Pons (tissue), 1 donor: ENCODE measurements at regions not wholly inside any gene's neighbourhood (a gene's known extent, or its start where the extent isn't known, plus 50 kb on each side); places are given as distances from the start of the nearest gene placed in this dataset.
"Not testable (repeated sequence)": the region's sequence is repeated elsewhere in the genome, so short reads cannot be mapped to it uniquely, and the experiment has no call there.

ENCODE experiments used
- DNase-seq: peaks from one replicate; pipeline ENCODE4 v3.0.0-alpha.2; 2016; ENCODE audit warnings: low spot score

DNA sequence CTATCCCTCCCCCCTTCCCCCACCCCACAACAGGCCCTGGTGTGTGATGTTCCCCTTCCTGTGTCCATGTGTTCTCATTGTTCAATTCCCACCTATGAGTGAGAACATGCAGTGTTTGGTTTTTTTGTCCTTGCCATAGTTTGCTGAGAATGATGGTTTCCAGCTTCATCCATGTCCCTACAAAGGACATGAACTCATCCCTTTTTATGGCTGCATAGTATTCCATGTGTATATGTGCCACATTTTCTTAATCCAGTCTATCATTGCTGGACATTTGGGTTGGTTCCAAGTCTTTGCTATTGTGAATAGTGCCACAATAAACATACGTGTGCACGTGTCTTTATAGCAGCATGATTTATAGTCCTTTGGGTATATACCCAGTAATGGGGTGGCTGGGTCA lies 52.3 kb upstream of the MAN1A2 start:
- not testable (repeated sequence) for DNase-seq

DNA sequence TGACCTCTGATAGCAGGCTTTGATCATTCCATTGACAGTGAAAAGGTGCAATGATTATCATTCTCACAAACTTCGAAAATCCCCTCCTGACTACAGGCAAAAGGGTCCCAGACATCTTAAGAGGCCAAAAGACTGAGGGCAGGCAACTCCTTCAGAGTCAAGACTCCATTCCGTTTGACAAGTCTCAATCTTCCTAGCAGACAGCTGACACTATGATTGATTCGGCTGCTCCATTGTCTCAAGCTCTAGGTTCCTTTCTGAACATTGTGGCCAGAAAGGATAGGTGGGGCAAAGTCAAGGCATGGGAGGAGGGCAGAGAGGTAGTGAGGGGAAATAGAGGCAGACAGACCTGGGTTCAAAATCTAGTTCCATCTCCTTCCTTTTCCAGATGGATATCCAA lies 53.7 kb upstream of the MAN1A2 start:
- no peak for DNase-seq

DNA sequence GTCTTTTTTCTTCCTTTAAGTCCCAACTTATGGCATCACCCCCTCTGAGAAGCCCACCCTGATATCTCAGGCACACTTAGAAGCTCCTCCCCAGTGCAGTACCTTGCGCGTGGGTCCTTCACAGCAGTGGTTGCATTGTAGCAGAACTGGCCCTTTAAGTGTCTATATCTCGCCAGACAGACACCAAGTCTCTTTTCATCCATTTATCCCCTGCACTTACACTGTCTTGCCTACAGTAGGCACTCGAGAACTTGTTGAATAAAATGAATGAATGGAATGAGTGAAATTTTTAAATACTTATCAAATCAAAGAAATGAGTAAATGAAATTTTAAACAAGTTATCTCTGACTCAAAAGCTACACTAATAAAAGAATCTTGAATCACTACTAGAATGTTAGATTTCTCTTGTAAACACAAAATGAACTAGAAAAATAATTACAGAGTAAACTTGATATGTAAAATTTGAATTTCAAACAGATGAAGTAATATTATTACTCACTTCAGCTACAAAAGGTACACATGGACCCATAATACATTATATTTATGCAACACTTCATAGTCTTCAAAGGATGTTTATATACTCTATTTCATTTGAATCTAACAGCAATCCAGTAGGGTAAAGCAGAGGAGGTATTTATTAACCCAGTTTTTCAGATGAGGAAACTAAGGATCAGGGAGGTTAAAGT lies 54.7 kb upstream of the MAN1A2 start:
- DNase-seq: no peak

DNA sequence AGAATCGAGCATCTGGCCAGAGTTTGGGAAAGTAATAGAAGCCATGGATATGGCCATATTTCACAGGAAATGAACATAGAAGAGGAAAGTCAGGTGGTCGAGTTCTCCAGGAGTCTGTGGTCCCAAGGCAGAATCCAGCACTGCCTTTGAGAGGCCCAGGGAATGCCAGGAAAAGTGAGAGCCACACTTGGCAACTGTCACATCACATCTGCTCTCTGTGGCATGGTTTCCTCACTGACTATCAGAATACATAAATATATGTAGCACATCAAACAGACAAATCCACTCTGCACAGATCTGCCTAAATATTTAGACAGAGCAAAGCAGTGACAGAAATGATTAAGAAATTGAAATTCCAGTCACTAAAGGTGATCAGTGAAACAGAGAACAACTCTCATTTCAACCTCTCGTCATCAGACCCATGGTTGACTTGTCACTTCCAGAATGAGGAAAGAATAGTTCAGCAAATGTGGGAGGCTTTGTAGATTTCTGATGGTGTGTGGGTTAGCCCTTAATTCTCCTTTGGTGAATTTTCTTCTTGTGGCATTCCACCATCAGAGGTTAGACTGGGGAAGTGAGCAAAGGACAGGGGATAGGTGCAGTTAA lies 58.8 kb upstream of the MAN1A2 start:
- no peak for DNase-seq

DNA sequence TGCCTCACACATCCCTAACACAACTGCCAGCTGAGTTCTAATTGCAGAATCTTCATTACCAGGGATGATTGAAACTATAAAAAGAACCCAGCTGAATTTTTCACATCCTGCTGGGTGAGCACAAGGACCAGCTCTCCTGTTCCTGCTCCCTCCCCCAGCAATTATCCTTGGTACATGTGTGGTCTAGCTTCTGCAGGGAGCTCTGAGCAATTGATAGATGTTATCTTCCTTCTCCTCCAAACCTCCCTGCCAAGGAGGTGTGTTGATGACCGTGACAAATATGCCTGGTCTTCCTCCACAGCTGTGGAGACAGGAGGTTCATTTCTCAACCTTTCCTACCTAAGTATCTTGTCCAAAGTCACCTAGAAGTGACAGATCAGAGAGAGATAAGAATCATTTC lies 65.3 kb upstream of the MAN1A2 start:
- DNase-seq: peak; percentile 11

DNA sequence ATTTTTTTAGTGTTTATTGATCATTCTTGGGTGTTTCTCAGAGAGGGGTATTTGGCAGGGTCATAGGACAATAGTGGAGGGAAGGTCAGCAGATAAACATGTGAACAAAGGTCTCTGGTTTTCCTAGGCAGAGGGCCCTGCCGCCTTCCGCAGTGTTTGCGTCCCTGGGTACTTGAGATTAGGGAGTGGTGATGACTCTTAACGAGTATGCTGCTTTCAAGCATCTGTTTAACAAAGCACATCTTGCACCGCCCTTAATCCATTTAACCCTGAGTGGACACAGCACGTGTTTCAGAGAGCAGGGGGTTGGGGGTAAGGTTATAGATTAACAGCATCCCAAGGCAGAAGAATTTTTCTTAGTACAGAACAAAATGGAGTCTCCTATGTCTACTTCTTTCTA lies 67.1 kb upstream of the MAN1A2 start:
- not testable (repeated sequence) for DNase-seq

DNA sequence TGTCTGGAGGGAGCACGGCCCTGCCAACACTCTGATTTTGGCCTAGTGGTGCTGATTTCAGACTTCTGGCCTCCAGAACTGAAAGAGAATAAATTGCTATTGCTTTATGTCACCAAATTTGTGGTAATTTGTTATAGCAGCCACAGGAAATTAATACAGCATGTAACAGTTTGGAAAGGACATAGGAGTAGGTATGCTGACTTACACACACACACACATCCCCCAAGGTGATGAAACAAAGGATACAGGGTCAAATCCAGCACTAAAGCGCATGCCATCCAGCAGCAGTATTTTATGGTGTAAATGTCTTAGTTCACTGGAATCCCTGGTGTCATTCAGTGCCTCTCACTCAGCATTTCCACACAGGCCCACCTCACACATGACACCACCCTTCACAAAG lies 72.2 kb upstream of the MAN1A2 start:
- no peak for DNase-seq

DNA sequence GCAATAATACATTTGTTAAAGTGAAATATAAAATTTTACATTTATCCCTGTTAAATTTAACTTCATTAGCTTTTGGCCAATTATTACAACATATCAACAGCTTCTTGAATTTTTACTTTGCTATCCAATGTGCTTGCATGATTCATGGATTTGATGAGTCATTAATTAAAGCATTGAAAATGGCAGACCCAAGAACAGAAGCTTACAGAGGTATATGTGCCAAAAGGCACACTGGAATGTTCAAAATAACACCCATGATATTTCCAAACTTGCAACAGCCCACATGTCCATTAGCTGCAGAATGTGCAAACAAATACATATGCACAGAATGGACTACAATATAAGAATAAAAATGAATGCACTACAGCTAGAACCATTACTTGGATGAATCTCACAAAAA lies 76.4 kb upstream of the MAN1A2 start:
- DNase-seq: no peak

DNA sequence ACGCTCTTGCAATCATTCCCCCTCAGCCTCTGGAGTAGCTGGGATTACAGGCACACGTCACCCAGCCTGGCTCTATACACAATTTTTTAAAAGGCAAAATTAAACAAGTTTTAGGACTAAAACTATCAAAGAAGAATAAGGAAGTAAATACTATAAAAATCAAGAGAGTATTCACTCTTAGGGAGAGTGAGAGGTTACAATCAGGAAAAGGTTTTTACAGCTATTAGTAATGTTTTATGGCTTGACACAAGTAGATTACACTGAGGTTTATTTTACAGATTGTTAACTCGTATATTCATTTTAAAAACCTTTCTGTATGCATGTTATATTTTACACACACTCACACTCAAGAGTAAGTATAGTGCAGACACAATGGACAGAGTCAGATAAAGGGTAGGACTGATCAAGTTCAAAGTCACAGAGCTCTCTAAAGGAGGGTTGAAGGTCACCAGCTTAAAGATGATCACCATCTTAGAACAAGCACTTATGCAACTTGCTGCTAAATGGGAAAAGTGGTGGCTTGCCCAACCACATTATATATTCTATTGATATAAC lies 77.9 kb upstream of the MAN1A2 start:
- DNase-seq: no peak

DNA sequence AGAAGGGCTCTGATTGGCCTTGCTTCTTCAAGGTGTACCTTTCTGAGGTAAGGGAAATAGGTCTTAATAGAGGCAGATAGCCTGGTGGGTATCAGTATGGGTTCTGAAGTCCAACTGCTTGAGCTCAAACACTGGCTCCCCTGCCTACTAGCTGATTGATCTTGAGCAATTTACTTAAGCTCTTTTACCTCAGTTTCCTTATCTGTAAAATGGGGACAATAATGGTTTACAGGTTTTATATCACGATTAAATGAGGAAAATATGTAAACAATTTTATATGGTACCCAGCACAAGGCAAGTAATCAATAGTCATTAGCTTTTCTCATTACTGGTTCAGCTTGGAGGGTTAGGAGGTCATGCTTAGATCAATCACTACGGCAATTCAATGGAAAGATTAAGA lies 75.8 kb upstream of the VTCN1 start:
- no peak for DNase-seq

DNA sequence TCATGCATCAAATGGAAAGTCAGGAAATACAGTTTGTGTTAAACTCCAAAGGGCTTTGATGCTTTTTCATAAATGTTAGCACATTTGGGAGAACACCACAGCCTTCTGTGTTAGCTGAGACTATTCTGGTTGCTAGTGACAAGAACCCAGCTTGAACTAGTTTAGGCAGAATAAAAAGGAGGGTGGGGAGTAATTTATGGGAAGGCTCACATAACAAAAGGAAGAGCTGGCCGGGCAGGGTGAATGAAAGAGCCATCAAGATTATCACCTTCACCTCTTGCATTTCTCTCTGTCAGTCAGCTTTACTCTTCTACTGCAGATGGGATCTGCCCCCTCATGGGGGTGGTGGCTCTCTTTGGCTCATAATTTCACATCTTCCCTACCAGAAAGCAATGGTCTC lies 75.4 kb upstream of the VTCN1 start:
- DNase-seq: no peak

DNA sequence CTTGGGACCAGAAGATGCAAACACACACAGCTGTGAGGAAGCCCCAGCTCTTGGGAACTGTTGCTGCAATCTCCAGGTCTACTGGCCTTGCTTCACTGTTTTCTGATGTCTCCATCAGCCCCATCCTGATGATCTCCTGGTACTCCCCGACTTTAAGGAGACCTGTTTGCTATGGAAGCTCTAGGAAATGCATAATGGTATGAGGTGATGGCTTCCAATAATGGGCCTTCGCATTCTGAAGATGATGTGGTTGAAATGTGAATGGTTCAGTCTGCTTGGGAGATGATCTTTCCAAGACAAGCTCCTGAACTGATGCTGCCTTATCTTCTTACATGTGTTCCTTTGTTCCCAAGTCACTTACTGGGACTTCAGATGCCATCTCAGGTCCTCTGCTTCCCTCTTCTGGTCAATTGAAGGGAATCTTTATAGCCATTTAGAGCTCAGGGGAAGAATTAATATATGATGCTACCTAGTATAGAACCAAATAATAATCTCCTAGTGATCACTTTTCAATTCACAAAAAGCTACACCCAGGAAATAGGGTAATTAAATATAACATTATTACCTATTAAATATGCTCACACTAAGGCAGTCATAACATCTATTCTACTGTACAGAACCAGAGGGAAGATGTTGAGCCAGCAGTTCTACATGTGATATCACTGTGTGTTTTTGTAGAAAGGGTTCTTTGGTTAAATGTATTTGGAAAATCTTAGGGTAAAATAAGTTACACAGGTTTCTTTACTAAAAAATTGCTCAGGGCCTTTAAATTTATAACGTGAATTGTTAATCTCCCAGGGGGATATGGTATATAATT lies 73.9 kb upstream of the VTCN1 start:
- peak; percentile 91 for DNase-seq

DNA sequence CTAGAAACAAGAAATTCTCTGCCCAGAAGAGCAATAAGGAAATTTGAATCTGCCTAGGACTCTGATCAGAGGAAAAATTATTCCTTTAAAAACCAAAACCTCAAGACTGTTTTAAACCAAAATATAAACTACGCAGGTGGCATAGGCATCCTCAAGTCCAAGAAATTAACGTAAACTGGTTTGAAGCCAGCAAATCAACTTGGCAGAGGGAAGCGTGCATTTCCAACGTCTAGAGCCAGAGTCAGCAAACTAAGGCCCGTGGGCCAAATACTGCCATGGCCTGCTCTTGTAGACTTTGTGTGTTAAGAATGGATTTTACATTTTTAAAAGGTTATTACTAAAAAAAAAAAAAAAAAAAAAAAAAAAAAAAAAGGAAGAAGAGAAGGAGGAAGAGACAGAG lies 67.8 kb upstream of the VTCN1 start:
- no peak for DNase-seq

DNA sequence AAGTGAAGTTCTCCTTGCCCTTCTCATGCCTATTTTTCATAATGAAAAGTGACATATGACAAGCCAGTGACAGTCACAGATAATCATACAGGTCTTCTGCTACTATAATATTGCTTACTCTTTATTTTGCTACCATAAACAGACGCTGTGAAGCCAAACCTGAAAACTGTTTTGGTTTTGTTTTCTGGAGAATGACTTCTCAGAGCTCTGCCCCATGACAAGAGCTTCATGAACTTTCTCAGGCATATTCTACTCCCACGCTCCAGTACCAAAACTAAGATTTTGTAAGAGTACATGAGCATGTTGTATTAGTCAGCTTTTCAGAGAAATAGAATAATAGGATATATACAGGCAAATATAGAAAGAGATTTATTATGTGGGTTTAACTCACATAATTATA lies 64.3 kb upstream of the VTCN1 start:
- no peak for DNase-seq

DNA sequence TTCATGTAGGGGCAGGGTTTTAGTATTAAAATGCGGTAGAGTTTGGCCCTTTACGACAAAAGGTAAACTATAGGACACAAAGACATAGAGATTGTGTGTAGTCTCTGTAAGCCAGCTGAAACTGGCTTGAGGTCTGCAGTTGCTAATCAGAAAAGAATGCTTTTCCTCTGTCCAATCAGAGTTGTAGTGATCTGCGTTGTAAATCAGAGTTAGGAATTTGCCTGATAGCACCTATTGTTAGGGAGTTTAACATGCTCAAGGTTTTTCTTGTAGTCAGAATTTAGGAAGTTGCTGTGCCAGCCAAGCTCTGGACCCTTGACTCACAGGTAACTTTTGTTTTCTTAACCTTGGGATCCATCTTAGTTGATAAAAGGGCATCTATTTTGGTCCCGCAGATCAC lies 61.2 kb upstream of the VTCN1 start:
- no peak for DNase-seq

DNA sequence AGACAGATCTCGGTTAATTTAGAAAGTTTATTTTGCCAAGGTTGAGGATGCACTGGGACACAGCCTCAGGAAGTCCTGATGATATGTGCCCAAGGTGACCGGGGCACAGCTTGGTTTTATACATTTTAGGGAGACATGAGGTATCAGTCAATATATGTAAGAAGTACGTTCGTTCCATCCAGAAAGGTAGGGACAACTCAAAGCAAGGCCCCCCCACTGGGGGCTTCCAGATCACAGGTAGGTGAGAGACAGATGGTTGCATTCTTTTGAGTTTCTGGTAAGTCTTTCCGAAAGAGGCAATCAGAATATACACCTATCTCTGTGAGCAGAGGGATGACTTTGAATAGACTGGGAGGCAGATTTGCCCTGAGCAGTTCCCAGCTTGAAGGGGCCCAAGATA lies 60.4 kb upstream of the VTCN1 start:
- no peak for DNase-seq

DNA sequence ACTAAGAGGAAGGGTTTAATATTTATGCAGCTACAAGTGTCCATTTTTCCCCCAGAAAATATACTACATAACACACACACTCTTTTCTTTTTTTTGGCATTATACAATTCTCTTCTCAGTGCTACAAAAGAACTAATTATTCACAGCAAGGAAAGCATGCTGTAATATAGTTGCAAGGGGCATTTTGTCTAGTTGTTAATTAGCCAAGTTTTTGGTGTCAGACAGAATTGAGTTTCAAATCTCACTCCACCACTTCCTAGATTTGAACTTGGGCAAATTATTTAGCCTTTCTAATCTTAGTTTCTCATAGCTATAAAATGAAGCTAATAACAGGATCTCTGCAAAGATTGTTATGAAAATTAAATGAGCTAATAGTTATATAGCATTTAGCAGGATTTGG lies 60.0 kb upstream of the VTCN1 start:
- DNase-seq: no peak

DNA sequence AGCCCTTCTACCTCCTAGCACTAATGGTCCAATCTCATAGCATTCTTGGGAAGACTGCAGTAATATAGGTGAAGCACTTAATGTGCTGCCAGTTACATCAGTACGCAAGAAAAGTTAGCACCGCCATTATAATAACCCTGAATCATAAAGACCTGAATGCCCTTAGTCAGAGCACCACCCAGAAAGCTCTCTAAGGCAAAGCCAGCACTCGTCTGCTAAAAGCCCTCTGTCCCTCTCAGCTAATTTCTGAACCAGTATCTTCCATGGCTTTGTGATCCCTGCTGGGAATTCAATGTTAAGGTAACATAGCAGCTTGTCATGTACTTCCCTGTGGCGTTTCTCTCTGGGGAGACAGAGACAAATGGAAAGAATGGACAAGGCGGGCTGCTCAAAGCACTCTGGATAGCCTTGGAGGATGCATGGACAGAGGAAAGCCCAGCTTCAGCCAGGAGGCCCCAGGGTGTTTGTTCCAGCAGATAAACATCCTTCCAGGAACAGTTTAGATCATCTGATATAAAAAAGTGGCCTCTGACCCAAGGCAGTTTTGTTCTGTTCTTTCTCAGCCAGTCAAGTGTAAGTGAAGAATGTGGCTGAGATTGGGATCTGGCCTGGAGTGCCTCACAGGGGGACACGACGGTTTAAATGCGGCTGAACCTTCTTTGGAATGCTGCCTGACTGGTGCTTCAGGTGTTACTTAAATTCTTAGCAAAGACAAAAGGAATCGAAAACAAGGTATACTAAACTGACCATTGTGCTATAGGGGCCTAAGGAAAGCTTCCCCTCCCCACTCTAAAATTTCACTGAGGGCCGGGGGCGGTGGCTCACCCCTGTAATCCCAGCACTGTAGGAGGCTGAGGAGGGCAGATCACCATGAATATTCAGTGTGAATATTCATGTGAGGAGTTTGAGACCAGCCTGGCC lies 58.1 kb upstream of the VTCN1 start:
- DNase-seq: no peak

DNA sequence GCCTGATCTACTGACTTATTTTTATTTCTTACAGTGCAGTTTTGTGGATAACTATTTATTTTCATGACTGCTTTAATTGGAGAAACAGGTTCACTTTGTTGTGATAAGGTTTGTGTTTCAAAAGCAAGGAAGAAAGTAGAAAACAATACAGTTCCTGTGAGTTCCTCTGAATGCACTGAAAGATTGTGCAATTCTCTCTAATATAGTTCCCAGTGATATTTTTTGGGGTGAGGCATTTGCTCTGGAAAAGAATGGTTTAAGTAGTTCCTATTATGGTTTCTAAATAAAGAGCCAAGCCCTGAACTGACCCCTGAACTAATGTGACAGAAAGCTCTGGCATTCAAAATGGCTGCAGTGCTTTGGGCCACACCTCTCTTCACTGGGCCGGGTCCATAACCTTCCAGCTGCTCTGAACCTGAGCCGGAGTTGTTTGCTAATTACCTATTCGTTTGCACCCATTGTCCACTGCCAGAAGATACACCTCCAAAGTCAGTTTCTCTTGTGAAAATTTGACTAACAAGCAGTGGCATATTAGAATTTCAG lies 56.6 kb upstream of the VTCN1 start:
- DNase-seq: no peak

DNA sequence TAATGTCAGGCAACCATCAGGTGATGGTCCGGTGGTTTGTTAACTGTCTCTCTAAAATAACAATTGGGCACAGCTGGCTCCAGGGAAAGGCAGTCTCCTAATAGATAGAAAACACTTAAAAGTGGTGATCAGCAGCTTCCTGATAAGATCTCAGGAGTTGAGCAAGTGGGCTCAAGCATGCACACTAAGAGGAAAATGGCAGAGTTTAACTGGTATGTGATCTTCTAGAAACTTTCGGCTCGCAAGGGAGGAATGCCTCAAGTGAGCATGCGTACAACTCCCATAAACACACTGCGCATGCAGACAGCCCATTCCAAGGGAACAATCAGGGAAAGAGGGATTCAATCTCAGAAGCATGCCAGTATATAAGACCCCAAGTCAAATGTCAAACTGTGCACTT lies 52.2 kb upstream of the VTCN1 start:
- DNase-seq: no peak

DNA sequence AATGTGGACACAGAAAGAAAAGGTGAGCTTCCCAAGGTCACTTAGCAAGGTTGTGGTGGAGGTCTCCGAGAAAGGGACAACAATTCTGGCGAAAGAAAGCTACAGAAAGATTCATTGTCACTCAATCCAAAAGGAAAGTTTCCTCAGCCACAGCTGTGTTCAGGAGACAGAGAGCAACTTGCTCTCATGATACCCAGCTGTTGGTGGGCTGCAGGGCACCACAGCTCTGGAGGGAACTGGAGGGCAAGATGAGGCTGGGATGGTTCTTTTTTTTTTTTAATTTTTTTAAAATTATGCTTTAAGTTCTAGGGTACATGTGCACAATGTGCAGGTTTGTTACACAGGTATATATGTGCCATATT lies 50.7 kb upstream of the VTCN1 start:
- DNase-seq: no peak
